Endothelial cell of umbilical vein (primary cell): ENCODE measurements at regions not wholly inside any gene's neighbourhood (a gene's known extent, or its start where the extent isn't known, plus 50 kb on each side); places are given as distances from the start of the nearest gene placed in this dataset.

Experiments used
- BruUV-seq: library from RNA; stranded (reverse); fragments of 400-500 nt; replicated peaks from 2 replicates; lab custom pipeline; 2021; lab: Mats Ljungman, UMichigan
- CTCF ChIA-PET: fragments of 300-600, 350-600 bp; sonication (Branson Sonifier 250); formaldehyde crosslinking; loops from one replicate; lab custom pipeline; 2021; ENCODE audit warnings: antibody characterized with exemption, inconsistent platforms; lab: Charles Lee
- POLR2A ChIA-PET: fragments of 300-600, 350-600 bp; sonication (Branson Sonifier 250); formaldehyde crosslinking; loops from one replicate; lab custom pipeline; 2021; ENCODE audit warnings: antibody characterized with exemption, inconsistent platforms; lab: Charles Lee
- DNase-seq: peaks from one replicate; pipeline ENCODE4 v3.0.0-alpha.2; 2011; ENCODE audit warnings: low read depth, low spot score
- FAIRE-seq: peaks from 2 replicates; lab custom pipeline; 2011; peaks lifted over from hg19 to GRCh38; lab: Jason Lieb, UNC
- H2AFZ ChIP-seq: 2 replicates; pipeline ENCODE4 v1.6.0; 2012; ENCODE audit warnings: low read depth, low read length, control low read depth, inconsistent platforms
- H3K27ac ChIP-seq: 2 replicates; pipeline ENCODE4 v1.5.1; 2011; ENCODE audit warnings: low read depth, mild to moderate bottlenecking, control low read depth, low read length, moderate library complexity; ENCODE audit not compliant: insufficient read depth
- H3K27me3 ChIP-seq, 2 experiments: 2 replicates each; pipeline versions ENCODE4 v1.6.0 to v1.6.1; 2011; ENCODE audit warnings: low read length in 2 of 2, mixed read lengths in 1 of 2; ENCODE audit not compliant: control insufficient read depth in 2 of 2, insufficient read depth in 2 of 2
- H3K36me3 ChIP-seq, 2 experiments: 2 replicates in 1 of 2; 3 replicates in 1 of 2; pipeline ENCODE4 v1.5.1; 2011; ENCODE audit warnings: low read length in 2 of 2, mild to moderate bottlenecking in 1 of 2, moderate library complexity in 1 of 2; ENCODE audit not compliant: control insufficient read depth in 2 of 2, insufficient read depth in 2 of 2; ENCODE audit errors: extremely low read depth in 1 of 2
- H3K4me1 ChIP-seq: 3 replicates; pipeline ENCODE4 v1.5.1; 2011; ENCODE audit warnings: mild to moderate bottlenecking, low read length; ENCODE audit not compliant: control insufficient read depth, insufficient read depth; ENCODE audit errors: extremely low read depth
- H3K4me2 ChIP-seq: 2 replicates; pipeline ENCODE4 v1.6.1; 2011; ENCODE audit warnings: low read length, control low read depth, mixed read lengths; ENCODE audit not compliant: insufficient read depth
- H3K4me3 ChIP-seq, 3 experiments: fragments of 200-600 bp in 1 of 3; sonication (generic), shearing (Covaris generic) in 1 of 3; replicated peaks in 1 of 3; 2 replicates each; pipeline ENCODE4 v1.5.1; 2011 to 2016; ENCODE audit warnings: control low read depth in 3 of 3, low read length in 3 of 3, mild to moderate bottlenecking in 2 of 3, inconsistent platforms in 1 of 3, low read depth in 1 of 3, moderate library complexity in 1 of 3; ENCODE audit not compliant: insufficient read depth in 1 of 3
- H3K79me2 ChIP-seq: 2 replicates; pipeline ENCODE4 v1.6.0; 2012; ENCODE audit warnings: low read length, inconsistent platforms; ENCODE audit not compliant: control insufficient read depth, insufficient read depth
- H3K9ac ChIP-seq: replicated peaks from 2 replicates; pipeline ENCODE3; 2011; ENCODE audit warnings: low read length, control low read depth; ENCODE audit not compliant: insufficient read depth; ENCODE audit errors: extremely low read depth
- H3K9me1 ChIP-seq: replicated peaks from 3 replicates; pipeline ENCODE4 v1.6.0; 2011; ENCODE audit warnings: mild to moderate bottlenecking, low read length; ENCODE audit not compliant: control insufficient read depth, insufficient read depth; ENCODE audit errors: extremely low read depth
- H3K9me3 ChIP-seq: replicated peaks from 2 replicates; pipeline ENCODE4 v1.5.1; 2012; ENCODE audit warnings: low read length, inconsistent platforms; ENCODE audit not compliant: control insufficient read depth, insufficient read depth
- H4K20me1 ChIP-seq: replicated peaks from 2 replicates; pipeline ENCODE3; 2011; ENCODE audit warnings: mild to moderate bottlenecking, low read length; ENCODE audit not compliant: control insufficient read depth, insufficient read depth; ENCODE audit errors: extremely low read depth
- CTCF ChIP-seq, 2 donors: IDR thresholded peaks; 1 replicate in 1 of 2; 2 replicates in 1 of 2; pipeline ENCODE4 v1.5.1; 2011; ENCODE audit warnings: low read length in 2 of 2, mild to moderate bottlenecking in 2 of 2, moderate library complexity in 2 of 2, control low read depth in 1 of 2, inconsistent platforms in 1 of 2, low read depth in 1 of 2; ENCODE audit not compliant: insufficient read depth in 1 of 2; ENCODE audit errors: extremely low read depth in 1 of 2
- EZH2 ChIP-seq: IDR thresholded peaks from 2 replicates; pipeline ENCODE4 v1.6.1; 2012; ENCODE audit warnings: borderline replicate concordance, low read depth, mild to moderate bottlenecking, moderate library complexity, low read length, inconsistent platforms; ENCODE audit not compliant: severe bottlenecking
- FOS ChIP-seq: IDR thresholded peaks from 2 replicates; pipeline ENCODE4 v1.6.1; 2011; ENCODE audit warnings: mild to moderate bottlenecking, low read length, moderate library complexity, borderline replicate concordance; ENCODE audit not compliant: insufficient read depth
- GATA2 ChIP-seq: IDR thresholded peaks from 2 replicates; pipeline ENCODE4 v1.7.0; 2011; ENCODE audit warnings: low read depth, mild to moderate bottlenecking, moderate library complexity, mixed read lengths, low read length; ENCODE audit not compliant: insufficient read length, insufficient read depth
- JUN ChIP-seq: IDR thresholded peaks from 2 replicates; pipeline ENCODE4 v1.6.1; 2011; ENCODE audit warnings: borderline replicate concordance, low read depth; ENCODE audit not compliant: insufficient read length, insufficient read depth
- MYC ChIP-seq: IDR thresholded peaks from one replicate; pipeline ENCODE4 v1.6.1; 2011; ENCODE audit warnings: mild to moderate bottlenecking, low read depth, low read length
- POLR2A ChIP-seq: IDR thresholded peaks from 2 replicates; pipeline ENCODE4 v1.6.1; 2012; ENCODE audit warnings: low read depth, mild to moderate bottlenecking, control low read depth, low read length
- POLR2AphosphoS5 ChIP-seq: IDR thresholded peaks from 2 replicates; pipeline ENCODE4 v1.6.1; 2012; ENCODE audit warnings: low read depth, mild to moderate bottlenecking, control low read depth, low read length, moderate library complexity; ENCODE audit not compliant: insufficient read depth
- dilution Hi-C: fragments of 300-500 bp; cut with MboI; formaldehyde crosslinking; loops from one replicate; pipeline ENCODE4 v1.15.0; 2019; ENCODE audit warnings: low sequenced_read_pairs; ENCODE audit not compliant: extremely low pct_ligation_motif_present
- intact Hi-C: fragments of 100-400 bp; cut with micrococcal nuclease; formaldehyde crosslinking; loops from one replicate; pipeline ENCODE4 v1.10.0; 2022
- TF ChIP-seq, protein P1 (sequence below): IDR thresholded peaks from 2 replicates; pipeline ENCODE4 v1.6.1; 2011; ENCODE audit not compliant: insufficient read depth, insufficient read length

GRCh38 chr4:162408309-162408708 lies 244.5 kb upstream of the FSTL5 start:
- Histone ChIP-seq H3K4me2 (no peak overlapping the region), H4K20me1 (no peaks in the 10 kb centered on the region), H3K79me2 (no peaks in the 10 kb centered on the region), H3K27me3 (no peaks in the 10 kb centered on the region), H3K4me3 (no peak overlapping the region), H3K36me3 (no peaks in the 10 kb centered on the region), H3K4me1 (no peaks in the 10 kb centered on the region), H3K9me1 (no peaks in the 10 kb centered on the region), H3K9ac (no peak overlapping the region), H3K9me3 (no peaks in the 10 kb centered on the region), H3K27ac (no peak overlapping the region), H2AFZ (no peak overlapping the region)
- dilution Hi-C loops = no loop called here
- POLR2A ChIA-PET = no interaction called here
- CTCF ChIA-PET = no interaction called here
- no peak for FAIRE-seq
- DNase-seq = no peak
- no peak for TF ChIP-seq POLR2A
- TF ChIP-seq POLR2AphosphoS5 = no peak
- TF ChIP-seq EZH2 = no peak
- no peak for TF ChIP-seq CTCF (IDR thresholded peaks at IDR 0.05; ENCODE audit: extremely low read depth in 1 of 2, insufficient read depth in 1 of 2, low read depth in 1 of 2, low read length in 2 of 2)
- no peak for TF ChIP-seq MYC
- BruUV-seq = no TSS peak
- intact Hi-C loops = no loop called here

GRCh38 chr4:162406637-162407365 lies 243.0 kb upstream of the FSTL5 start:
- BruUV-seq = no TSS peak
- no peaks in the 10 kb centered on the region for H3K27me3 ChIP-seq
- no peak for FAIRE-seq
- H3K4me2 ChIP-seq = no peak overlapping the region
- no peaks in the 10 kb centered on the region for H3K9me3 ChIP-seq
- no peak overlapping the region for H3K27ac ChIP-seq
- H3K36me3 ChIP-seq = no peaks in the 10 kb centered on the region
- no peaks in the 10 kb centered on the region for H3K9me1 ChIP-seq
- dilution Hi-C loops (no loop called here), intact Hi-C loops (no loop called here)
- no peaks in the 10 kb centered on the region for H4K20me1 ChIP-seq
- H3K9ac ChIP-seq = no peak overlapping the region
- H3K4me3 ChIP-seq = no peak overlapping the region
- ChIA-PET CTCF (no interaction called here), POLR2A (no interaction called here)
- no peak overlapping the region for H2AFZ ChIP-seq
- TF ChIP-seq JUN (no peak), EZH2 (no peak), MYC (no peak), GATA2 (no peak), POLR2AphosphoS5 (no peak), POLR2A (no peak), CTCF (IDR thresholded peaks at IDR 0.05; ENCODE audit: extremely low read depth in 1 of 2, insufficient read depth in 1 of 2, low read depth in 1 of 2, low read length in 2 of 2) (no peak), FOS (no peak)
- TF ChIP-seq, protein P1, sequence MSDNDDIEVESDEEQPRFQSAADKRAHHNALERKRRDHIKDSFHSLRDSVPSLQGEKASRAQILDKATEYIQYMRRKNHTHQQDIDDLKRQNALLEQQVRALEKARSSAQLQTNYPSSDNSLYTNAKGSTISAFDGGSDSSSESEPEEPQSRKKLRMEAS = no peak
- H3K79me2 ChIP-seq = no peaks in the 10 kb centered on the region
- H3K4me1 ChIP-seq = no peaks in the 10 kb centered on the region
- no peak for DNase-seq
